ENCODE measurements at regions not wholly inside any gene's neighbourhood (a gene's known extent, or its start where the extent isn't known, plus 50 kb on each side); places are given as distances from the start of the nearest gene placed in this dataset.

DNA sequence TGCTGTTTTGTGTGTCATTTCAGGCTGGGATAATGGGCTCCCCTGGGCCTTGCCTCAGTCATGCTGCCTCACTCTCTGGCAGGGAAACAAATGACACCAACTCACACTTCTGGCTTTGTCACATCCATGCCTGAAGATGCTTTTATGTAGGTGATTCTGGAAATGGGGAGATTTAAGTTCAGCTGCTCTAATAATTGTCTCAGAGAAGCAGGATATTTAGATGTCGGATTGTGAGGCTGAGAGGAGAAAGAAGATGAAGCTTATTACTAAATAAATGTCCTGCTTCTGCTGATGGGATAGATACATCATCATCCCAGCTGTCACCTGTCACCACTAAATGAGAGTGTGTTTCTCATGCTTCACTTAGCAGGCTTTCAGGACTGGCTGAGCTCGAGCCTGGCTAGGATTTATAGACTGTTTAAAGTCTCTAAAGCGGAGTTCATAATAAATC lies 480.2 kb upstream of the SPTLC3 start:
- DNase-seq (ENCODE audit: low read depth in 1 of 2, low spot score in 1 of 2), result no peak

GRCh38 chr20:12531626-12532025 lies 477.1 kb upstream of the SPTLC3 start:
- no peak for TF ChIP-seq POLR2AphosphoS5 (IDR thresholded peaks at IDR 0.05; ENCODE audit: low read depth)
- TF ChIP-seq, protein P1, sequence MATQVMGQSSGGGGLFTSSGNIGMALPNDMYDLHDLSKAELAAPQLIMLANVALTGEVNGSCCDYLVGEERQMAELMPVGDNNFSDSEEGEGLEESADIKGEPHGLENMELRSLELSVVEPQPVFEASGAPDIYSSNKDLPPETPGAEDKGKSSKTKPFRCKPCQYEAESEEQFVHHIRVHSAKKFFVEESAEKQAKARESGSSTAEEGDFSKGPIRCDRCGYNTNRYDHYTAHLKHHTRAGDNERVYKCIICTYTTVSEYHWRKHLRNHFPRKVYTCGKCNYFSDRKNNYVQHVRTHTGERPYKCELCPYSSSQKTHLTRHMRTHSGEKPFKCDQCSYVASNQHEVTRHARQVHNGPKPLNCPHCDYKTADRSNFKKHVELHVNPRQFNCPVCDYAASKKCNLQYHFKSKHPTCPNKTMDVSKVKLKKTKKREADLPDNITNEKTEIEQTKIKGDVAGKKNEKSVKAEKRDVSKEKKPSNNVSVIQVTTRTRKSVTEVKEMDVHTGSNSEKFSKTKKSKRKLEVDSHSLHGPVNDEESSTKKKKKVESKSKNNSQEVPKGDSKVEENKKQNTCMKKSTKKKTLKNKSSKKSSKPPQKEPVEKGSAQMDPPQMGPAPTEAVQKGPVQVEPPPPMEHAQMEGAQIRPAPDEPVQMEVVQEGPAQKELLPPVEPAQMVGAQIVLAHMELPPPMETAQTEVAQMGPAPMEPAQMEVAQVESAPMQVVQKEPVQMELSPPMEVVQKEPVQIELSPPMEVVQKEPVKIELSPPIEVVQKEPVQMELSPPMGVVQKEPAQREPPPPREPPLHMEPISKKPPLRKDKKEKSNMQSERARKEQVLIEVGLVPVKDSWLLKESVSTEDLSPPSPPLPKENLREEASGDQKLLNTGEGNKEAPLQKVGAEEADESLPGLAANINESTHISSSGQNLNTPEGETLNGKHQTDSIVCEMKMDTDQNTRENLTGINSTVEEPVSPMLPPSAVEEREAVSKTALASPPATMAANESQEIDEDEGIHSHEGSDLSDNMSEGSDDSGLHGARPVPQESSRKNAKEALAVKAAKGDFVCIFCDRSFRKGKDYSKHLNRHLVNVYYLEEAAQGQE (IDR thresholded peaks at IDR 0.05; ENCODE audit: insufficient replicate concordance, low read depth), result no peak
- TF ChIP-seq GABPA (IDR thresholded peaks at IDR 0.05; ENCODE audit: low read depth), result no peak
- TF ChIP-seq CTCF (IDR thresholded peaks at IDR 0.05; ENCODE audit: insufficient read depth, low read length), result no peak
- TF ChIP-seq SPI1 (IDR thresholded peaks at IDR 0.05; ENCODE audit: borderline replicate concordance, low read depth), result no peak
- no peak overlapping the region for H3K4me3 ChIP-seq (replicated peaks; ENCODE audit: insufficient read depth, low read length)
- no peak overlapping the region for H3K27ac ChIP-seq (replicated peaks)
- no peaks in the 10 kb centered on the region for H3K27me3 ChIP-seq (ENCODE audit: insufficient read depth, poor library complexity, severe bottlenecking)
- DNase-seq (ENCODE audit: low read depth in 1 of 2, low spot score in 1 of 2), result no peak

More for the DNA sequence above, 480.2 kb upstream of the SPTLC3 start:
- H3K27ac ChIP-seq (replicated peaks), result no peak overlapping the region
- no peak for TF ChIP-seq SPI1 (IDR thresholded peaks at IDR 0.05; ENCODE audit: borderline replicate concordance, low read depth)
- no peak for TF ChIP-seq POLR2AphosphoS5 (IDR thresholded peaks at IDR 0.05; ENCODE audit: low read depth)
- no peak for TF ChIP-seq CTCF (IDR thresholded peaks at IDR 0.05; ENCODE audit: insufficient read depth, low read length)
- TF ChIP-seq, protein P1 (IDR thresholded peaks at IDR 0.05; ENCODE audit: insufficient replicate concordance, low read depth), result no peak
- TF ChIP-seq GABPA (IDR thresholded peaks at IDR 0.05; ENCODE audit: low read depth), result no peak
- H3K4me3 ChIP-seq (replicated peaks; ENCODE audit: insufficient read depth, low read length), result no peak overlapping the region
- no peaks in the 10 kb centered on the region for H3K27me3 ChIP-seq (ENCODE audit: insufficient read depth, poor library complexity, severe bottlenecking)

GRCh38 chr20:12535316-12535715 lies 473.5 kb upstream of the SPTLC3 start:
- TF ChIP-seq, protein P1 (IDR thresholded peaks at IDR 0.05; ENCODE audit: insufficient replicate concordance, low read depth), result no peak
- TF ChIP-seq CTCF (IDR thresholded peaks at IDR 0.05; ENCODE audit: insufficient read depth, low read length) (no peak), GABPA (IDR thresholded peaks at IDR 0.05; ENCODE audit: low read depth) (no peak), SPI1 (IDR thresholded peaks at IDR 0.05; ENCODE audit: borderline replicate concordance, low read depth) (no peak), POLR2AphosphoS5 (IDR thresholded peaks at IDR 0.05; ENCODE audit: low read depth) (no peak)
- no peaks in the 10 kb centered on the region for H3K27me3 ChIP-seq (ENCODE audit: insufficient read depth, poor library complexity, severe bottlenecking)

More at GRCh38 chr20:12535316-12535715, 473.5 kb upstream of the SPTLC3 start:
- no peak for DNase-seq (ENCODE audit: low read depth in 1 of 2, low spot score in 1 of 2)
- no peak overlapping the region for H3K4me3 ChIP-seq (replicated peaks; ENCODE audit: insufficient read depth, low read length)
- H3K27ac ChIP-seq (replicated peaks), result no peak overlapping the region

Measured in HL-60 (cell line).